PC-9 (cell line): ENCODE measurements at regions not wholly inside any gene's neighbourhood (a gene's known extent, or its start where the extent isn't known, plus 50 kb on each side); places are given as distances from the start of the nearest gene placed in this dataset.

Experiments used
- BruUV-seq: library from RNA; stranded (reverse); fragments of 400-500 nt; replicated peaks from 2 replicates; lab custom pipeline; 2021; lab: Mats Ljungman, UMichigan
- CTCF ChIA-PET: fragments of 300-600 bp; sonication (Branson Sonifier 250); formaldehyde crosslinking; loops from one replicate; lab custom pipeline; 2022; ENCODE audit warnings: antibody characterized with exemption; lab: Charles Lee
- POLR2A ChIA-PET: fragments of 300-600 bp; sonication (Branson Sonifier 250); formaldehyde crosslinking; loops from one replicate; lab custom pipeline; 2022; ENCODE audit warnings: antibody characterized with exemption; ENCODE audit not compliant: unreplicated experiment; lab: Charles Lee
- DNase-seq, 2 experiments: peaks; one replicate each; pipeline versions ENCODE4 v3.0.0 to v3.0.0-alpha.2; 2015 to 2022; ENCODE audit warnings: mixed read lengths in 1 of 2
- H2AFZ ChIP-seq: fragments of 200-600 bp; sonication (generic); 2 replicates; pipeline ENCODE4 v1.8.1; 2017; ENCODE audit warnings: antibody characterized with exemption
- H3F3A ChIP-seq: fragments of 200-600 bp; sonication (generic); 2 replicates; pipeline ENCODE4 v1.8.1; 2017; ENCODE audit warnings: antibody characterized with exemption, mild to moderate bottlenecking, low read depth; ENCODE audit not compliant: insufficient read depth
- H3K27ac ChIP-seq: fragments of 200-600 bp; sonication (generic); 2 replicates; pipeline ENCODE4 v1.6.1; 2016; ENCODE audit warnings: mixed run types
- H3K27me3 ChIP-seq: fragments of 200-600 bp; sonication (generic); 2 replicates; pipeline ENCODE4 v1.6.1; 2016; ENCODE audit warnings: low read depth, mixed run types; ENCODE audit not compliant: insufficient read depth
- H3K36me3 ChIP-seq: fragments of 200-600 bp; sonication (generic); 2 replicates; pipeline ENCODE4 v1.6.1; 2016; ENCODE audit warnings: low read depth, mixed run types
- H3K4me1 ChIP-seq: fragments of 200-600 bp; sonication (generic); replicated peaks from 2 replicates; pipeline ENCODE4 v1.6.1; 2016; ENCODE audit warnings: mixed run types; ENCODE audit not compliant: insufficient read depth
- H3K4me2 ChIP-seq: fragments of 200-600 bp; sonication (generic); 2 replicates; pipeline ENCODE4 v1.6.1; 2017; ENCODE audit warnings: mixed run types
- H3K4me3 ChIP-seq: fragments of 200-600 bp; sonication (generic); 2 replicates; pipeline ENCODE4 v1.6.1; 2016; ENCODE audit warnings: mixed run types
- H3K79me2 ChIP-seq: fragments of 200-600 bp; sonication (generic); 2 replicates; pipeline ENCODE4 v1.6.1; 2017; ENCODE audit warnings: low read depth, mixed run types
- H3K9me2 ChIP-seq: fragments of 200-600 bp; sonication (generic); 2 replicates; pipeline ENCODE4 v1.8.1; 2017; ENCODE audit warnings: mild to moderate bottlenecking; ENCODE audit not compliant: insufficient read depth
- H3K9me3 ChIP-seq: fragments of 200-600 bp; sonication (generic); 2 replicates; pipeline ENCODE4 v1.8.1; 2016; ENCODE audit warnings: low read depth; ENCODE audit not compliant: insufficient read depth
- H4K20me1 ChIP-seq: fragments of 200-600 bp; sonication (generic); 2 replicates; pipeline ENCODE4 v1.8.1; 2017; ENCODE audit not compliant: insufficient read depth
- CTCF ChIP-seq: fragments of 200-600 bp; sonication (generic); conservative IDR thresholded peaks from 2 replicates; pipeline ENCODE4 v1.6.1; 2017; ENCODE audit warnings: mixed run types, antibody characterized with exemption, mild to moderate bottlenecking, moderate library complexity
- EZH2 ChIP-seq: fragments of 200-600 bp; sonication (generic); IDR thresholded peaks from 2 replicates; pipeline ENCODE4 v1.8.0; 2017; ENCODE audit warnings: antibody characterized with exemption, low read depth
- intact Hi-C: fragments of 100-400 bp; cut with micrococcal nuclease; formaldehyde crosslinking; loops from one replicate; pipeline ENCODE4 v1.10.0; 2022; ENCODE audit not compliant: unreplicated experiment

GRCh38 chr5:167011196-167011595 lies 1280.2 kb upstream of the WWC1 start:
- Histone ChIP-seq H3K4me2 (no peak overlapping the region), H3K4me1 (no peaks in the 10 kb centered on the region), H3K79me2 (no peaks in the 10 kb centered on the region), H3K9me3 (no peaks in the 10 kb centered on the region), H2AFZ (no peak overlapping the region), H3K36me3 (no peaks in the 10 kb centered on the region), H3K9me2 (no peaks in the 10 kb centered on the region), H3K4me3 (no peak overlapping the region), H3K27ac (no peak overlapping the region), H3F3A (no peaks in the 10 kb centered on the region), H4K20me1 (no peaks in the 10 kb centered on the region), H3K27me3 (no peaks in the 10 kb centered on the region)
- POLR2A ChIA-PET = no interaction called here
- no TSS peak for BruUV-seq
- no peak for TF ChIP-seq EZH2
- TF ChIP-seq CTCF = no peak
- DNase-seq = no peak
- CTCF ChIA-PET = no interaction called here
- intact Hi-C loops = no loop called here

GRCh38 chr5:167012123-167013034 lies 1279.1 kb upstream of the WWC1 start:
- no peak overlapping the region for H3K27ac ChIP-seq
- no peaks in the 10 kb centered on the region for H3K36me3 ChIP-seq
- ChIA-PET POLR2A (no interaction called here), CTCF (no interaction called here)
- H3K79me2 ChIP-seq = no peaks in the 10 kb centered on the region
- no peaks in the 10 kb centered on the region for H3F3A ChIP-seq
- no TSS peak for BruUV-seq
- H2AFZ ChIP-seq = no peak overlapping the region
- H3K4me3 ChIP-seq = no peak overlapping the region
- intact Hi-C loops = no loop called here
- H4K20me1 ChIP-seq = no peaks in the 10 kb centered on the region
- H3K9me2 ChIP-seq = no peaks in the 10 kb centered on the region
- no peaks in the 10 kb centered on the region; the same call in 1 of the 2 replicates for H3K27me3 ChIP-seq
- no peak for DNase-seq
- no peak for TF ChIP-seq EZH2
- H3K4me1 ChIP-seq = no peaks in the 10 kb centered on the region
- H3K9me3 ChIP-seq = no peaks in the 10 kb centered on the region
- no peak overlapping the region for H3K4me2 ChIP-seq

- no peaks in the 10 kb centered on the region for H3K36me3 ChIP-seq
- TF ChIP-seq EZH2 = no peak
- TF ChIP-seq CTCF = no peak
- H3K27ac ChIP-seq = no peak overlapping the region
- no peak overlapping the region for H3K4me3 ChIP-seq
- ChIA-PET CTCF (no interaction called here), POLR2A (no interaction called here)
- H3K4me1 ChIP-seq = no peaks in the 10 kb centered on the region
- BruUV-seq = no TSS peak
- no peaks in the 10 kb centered on the region for H3K9me3 ChIP-seq
- intact Hi-C loops = no loop called here
- no peak for DNase-seq
- H3K4me2 ChIP-seq = no peak overlapping the region
- no peak overlapping the region for H2AFZ ChIP-seq
- no peaks in the 10 kb centered on the region; the same call in 1 of the 2 replicates for H3K27me3 ChIP-seq
- no peaks in the 10 kb centered on the region for H4K20me1 ChIP-seq
- H3K9me2 ChIP-seq = no peaks in the 10 kb centered on the region
- no peaks in the 10 kb centered on the region for H3K79me2 ChIP-seq
- no peaks in the 10 kb centered on the region for H3F3A ChIP-seq
Measured at GRCh38 chr5:167014401-167015056, 1276.9 kb upstream of the WWC1 start.
